Retina (tissue), 1 donor: ENCODE measurements at regions not wholly inside any gene's neighbourhood (a gene's known extent, or its start where the extent isn't known, plus 50 kb on each side); places are given as distances from the start of the nearest gene placed in this dataset.
"Not testable (repeated sequence)": the region's sequence is repeated elsewhere in the genome, so short reads cannot be mapped to it uniquely, and the experiment has no call there.

Experiments used
- DNase-seq: peaks from one replicate; pipeline ENCODE4 v3.0.0-alpha.2; 2016

- no peak for DNase-seq
These were observed 619.0 kb downstream of the ANKRD7 start for GRCh38 chr7:118843456-118843855.

GRCh38 chr7:118844748-118845147 is 620.2 kb downstream of the ANKRD7 start:
- no peak for DNase-seq

DNA sequence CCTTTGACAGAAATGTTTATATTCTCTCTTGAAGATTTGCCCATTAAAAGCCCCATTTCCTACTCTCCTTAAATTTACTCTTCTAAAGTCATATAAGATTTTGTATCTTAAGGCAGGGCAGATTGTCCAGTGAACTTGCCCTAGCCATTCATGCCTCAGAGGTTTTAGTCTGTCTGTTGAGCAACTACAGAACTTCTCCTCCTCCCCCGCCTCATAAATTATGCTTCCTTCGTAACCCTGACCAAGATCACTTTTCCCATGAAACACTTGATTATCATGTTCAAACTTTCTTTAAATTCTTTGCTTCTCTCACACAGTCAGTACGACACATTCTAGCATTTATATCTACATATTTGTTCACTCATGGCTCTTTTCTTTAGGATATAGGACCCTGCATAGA is 621.3 kb downstream of the ANKRD7 start:
- no peak for DNase-seq

DNA sequence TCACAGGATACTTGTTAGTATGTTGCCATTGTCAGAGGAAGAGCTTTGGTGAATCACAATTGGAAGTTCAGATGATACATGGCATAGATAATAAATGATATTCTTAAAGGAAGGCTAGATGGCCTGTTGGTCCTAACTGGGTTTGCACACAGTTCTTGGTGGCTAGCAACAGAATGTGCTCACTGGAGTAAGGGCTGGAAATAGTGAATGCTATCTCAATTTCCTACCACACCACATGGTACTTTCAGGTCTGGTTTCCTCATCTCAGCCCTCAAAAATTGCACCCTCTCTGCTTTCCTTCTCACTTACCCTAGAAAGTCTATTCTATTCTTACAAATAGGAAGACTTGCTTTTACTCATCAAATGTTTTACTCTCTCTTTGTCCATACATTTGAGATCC is 622.5 kb downstream of the ANKRD7 start:
- DNase-seq: no peak

DNA sequence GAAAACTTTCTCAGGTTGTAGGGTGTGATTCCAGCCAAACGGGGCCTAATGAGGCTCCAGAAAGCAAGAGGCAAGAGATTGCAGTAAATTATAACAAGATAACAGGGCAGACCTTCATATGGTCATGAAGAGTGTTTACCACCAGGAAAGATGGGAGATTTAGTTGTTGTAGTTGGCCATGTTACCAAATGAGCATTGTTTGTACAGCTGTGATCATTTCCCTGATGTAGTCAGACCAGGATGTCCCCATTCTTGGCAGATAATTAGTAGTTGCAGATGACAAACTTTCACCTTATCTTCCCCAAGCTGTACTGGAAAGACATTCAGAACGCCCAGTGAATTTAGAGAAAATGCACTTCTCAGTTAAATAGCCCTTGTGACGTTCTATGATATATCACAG is 630.8 kb downstream of the ANKRD7 start:
- DNase-seq: no peak

DNA sequence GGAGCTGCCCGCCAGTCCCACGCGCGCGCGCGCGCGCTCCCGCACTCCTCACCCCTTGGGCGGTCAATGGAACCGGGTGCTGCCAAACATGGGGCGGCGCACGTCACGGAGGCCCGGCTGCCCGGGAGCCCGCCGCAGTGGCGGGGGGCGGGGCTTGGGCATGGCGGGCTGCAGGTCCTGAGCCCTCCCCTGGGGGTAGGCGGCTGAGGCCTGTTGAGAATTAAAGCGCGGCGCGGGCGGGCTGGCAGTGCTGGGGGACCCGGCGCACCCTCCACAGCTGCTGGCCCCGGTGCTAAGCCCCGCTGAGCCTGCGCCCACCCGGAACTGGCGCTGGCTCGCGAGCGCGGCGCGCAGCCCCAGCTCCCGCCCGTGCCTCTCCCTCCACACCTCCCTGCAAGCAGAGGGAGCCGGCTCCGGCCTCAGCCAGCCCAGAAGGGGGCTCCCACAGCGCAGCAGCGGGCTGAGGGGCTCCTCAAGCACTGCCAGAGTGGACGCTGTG is 634.2 kb downstream of the ANKRD7 start:
- no peak for DNase-seq

- DNase-seq: no peak
These were observed 637.1 kb downstream of the ANKRD7 start for GRCh38 chr7:118861581-118861980.

GRCh38 chr7:118862740-118863139 is 638.2 kb downstream of the ANKRD7 start:
- DNase-seq: no peak

- no peak for DNase-seq
These were observed 639.5 kb downstream of the ANKRD7 start for GRCh38 chr7:118863966-118864365.

GRCh38 chr7:118867860-118868259 is 643.4 kb downstream of the ANKRD7 start:
- DNase-seq: no peak

- not testable (repeated sequence) for DNase-seq
These were observed 644.6 kb downstream of the ANKRD7 start for GRCh38 chr7:118869141-118869540.

DNA sequence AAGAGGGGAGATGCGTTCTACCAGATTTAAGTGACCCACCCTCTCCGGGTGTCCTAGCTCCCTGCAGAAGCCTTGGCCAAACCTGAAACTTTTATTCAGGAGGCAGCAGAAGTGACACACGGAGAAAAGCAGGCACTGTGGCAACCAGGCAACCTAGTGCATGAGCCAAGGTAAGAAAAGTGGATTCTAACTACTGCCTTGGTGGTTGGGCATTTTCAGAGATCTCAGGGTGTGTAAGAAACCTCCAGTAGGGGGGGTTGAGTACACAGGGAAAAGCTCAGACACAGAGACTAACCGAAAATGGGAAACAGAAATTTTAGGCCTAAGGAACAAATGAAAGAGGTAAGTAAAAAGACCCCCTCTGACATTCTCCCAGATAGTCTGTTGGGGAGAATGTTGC is 645.7 kb downstream of the ANKRD7 start:
- DNase-seq: no peak

DNA sequence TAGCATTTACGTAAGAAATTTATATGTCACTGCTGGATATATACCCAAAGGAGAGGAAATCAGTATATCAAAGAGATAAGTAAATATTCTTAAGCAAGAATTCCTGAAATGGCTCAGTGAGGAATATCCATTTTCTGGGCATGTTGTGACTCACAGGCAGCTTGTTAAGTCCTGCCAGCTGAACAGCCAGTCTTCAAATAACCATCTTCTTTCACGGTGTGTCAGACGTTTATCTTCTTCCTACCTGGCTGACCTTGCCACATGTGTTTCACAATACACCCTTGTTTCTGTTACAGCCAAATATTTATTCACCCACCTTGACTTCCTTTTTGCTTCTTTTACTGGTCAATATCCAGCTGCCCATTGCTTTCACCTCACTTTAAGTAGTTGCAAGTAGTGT is 648.1 kb downstream of the ANKRD7 start:
- DNase-seq: no peak

GRCh38 chr7:118877187-118877586 is 652.7 kb downstream of the ANKRD7 start:
- no peak for DNase-seq

- DNase-seq: no peak
These were observed 653.8 kb downstream of the ANKRD7 start for GRCh38 chr7:118878336-118878735.

DNA sequence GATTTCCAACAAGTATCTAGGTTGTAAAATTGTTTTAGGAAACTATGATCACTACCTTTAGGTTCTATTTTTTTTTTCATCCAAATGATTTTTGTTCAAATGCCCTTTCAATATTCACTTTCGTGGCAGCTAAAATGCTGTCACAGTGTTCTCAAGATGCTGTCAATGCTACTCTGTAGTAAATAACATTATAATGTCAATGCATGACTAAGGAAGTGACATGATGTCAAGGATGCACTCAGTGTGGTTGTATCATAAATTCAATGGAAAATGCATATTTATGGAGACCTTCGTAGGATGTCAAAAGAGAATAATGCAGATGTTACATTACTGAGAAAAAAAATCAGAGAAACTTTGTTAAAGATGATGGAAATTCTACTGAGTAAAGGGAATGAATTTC is 673.8 kb downstream of the ANKRD7 start:
- DNase-seq: no peak

DNA sequence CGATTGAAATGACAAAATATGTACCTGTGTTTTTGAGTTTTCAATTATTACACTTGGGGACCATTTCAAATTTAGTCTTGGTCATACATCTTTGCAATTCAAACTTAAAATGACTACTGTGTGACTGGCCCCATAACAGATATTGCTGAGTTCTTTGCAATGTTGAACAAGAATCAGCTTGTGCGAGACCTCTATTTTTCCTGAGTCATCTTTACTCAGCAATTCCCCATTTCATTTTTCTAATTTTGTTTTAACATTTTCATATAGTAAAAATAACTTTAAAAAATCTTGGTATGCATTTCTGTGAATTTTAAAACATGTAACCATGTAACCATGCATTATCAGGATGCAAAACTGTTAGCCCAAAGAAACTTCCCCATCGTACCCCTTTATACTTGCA is 678.1 kb downstream of the ANKRD7 start:
- no peak for DNase-seq

- no peak for DNase-seq
These were observed 683.5 kb downstream of the ANKRD7 start for GRCh38 chr7:118907911-118908527.

- not testable (repeated sequence) for DNase-seq
These were observed 691.6 kb downstream of the ANKRD7 start for GRCh38 chr7:118916120-118916519.

- DNase-seq: no peak
These were observed 694.1 kb downstream of the ANKRD7 start for GRCh38 chr7:118918556-118918955.

GRCh38 chr7:118938845-118939244 is 714.3 kb downstream of the ANKRD7 start:
- no peak for DNase-seq

DNA sequence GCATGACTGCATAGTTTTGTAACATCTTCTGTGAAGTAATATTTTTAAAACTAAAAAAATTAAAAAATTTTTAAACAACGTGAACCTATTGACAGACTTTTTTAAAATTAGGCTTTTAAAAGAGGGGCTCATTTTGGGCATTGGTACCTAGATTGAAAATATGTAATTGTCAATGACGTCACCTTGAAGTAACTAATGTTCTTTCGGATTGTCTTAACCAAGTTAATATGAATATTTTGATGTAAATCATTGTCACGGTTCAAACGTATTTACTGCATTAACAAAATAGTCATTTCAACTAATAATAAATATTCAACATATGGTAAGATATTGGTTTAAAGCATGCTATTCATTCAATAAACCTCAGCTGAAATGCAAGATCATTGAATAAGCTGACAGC is 719.8 kb downstream of the ANKRD7 start:
- DNase-seq: no peak

DNA sequence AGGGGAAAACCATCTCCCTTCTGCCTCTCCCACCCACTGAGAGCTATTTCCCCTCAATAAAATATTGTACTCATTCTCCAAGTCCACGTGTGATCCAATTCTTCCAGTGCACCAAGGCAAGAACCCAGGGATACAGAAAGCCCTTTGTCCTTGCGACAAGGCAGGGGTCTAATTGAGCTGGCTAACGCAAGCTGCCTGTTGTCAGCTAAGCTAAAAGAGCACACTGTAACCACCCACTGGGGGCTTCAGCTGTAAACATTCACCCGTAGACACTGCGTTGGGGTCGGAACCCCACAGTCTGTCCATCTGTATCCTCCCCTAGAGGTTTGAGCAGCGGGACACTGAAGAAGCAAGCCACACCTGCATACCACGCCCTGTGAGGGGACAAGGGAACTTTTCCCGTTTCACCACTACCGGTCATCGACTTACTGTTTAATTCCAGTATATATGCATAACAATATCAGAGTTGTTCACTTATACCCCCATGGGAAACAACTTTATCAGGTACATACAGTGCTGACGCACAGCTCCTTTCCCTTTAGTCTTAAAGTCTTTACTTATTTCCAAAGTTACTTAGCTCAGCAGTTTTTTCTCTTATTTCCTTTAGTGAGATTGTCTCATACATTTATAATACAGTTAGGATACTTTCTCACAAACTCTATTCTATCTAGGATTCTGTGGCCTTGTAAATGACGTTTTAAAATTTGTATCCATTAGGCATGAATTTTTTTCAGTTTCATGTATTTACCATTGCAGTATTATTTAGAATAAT is 721.6 kb downstream of the ANKRD7 start:
- no peak for DNase-seq

- DNase-seq: no peak
These were observed 724.0 kb downstream of the ANKRD7 start for GRCh38 chr7:118948508-118948907.

DNA sequence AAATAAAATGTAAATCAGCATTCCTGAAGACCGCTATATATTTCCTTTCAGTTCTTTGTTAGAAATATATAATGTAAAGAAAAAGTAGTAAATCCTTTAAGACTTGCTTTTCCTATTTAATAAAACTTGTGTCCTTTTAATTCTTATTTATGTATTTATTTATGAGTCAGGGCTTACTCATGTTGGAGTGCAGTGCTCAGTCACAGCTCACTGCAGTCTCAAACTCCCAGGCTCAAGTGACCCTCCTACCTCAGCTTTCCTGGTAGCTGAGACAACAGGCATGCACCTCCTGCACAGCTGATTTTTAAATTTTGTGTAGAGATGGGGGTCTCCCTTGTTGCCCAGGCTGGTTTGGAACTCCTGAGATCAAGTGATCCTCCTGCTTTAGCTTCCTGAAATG is 724.5 kb downstream of the ANKRD7 start:
- no peak for DNase-seq
